Endothelial cell of umbilical vein (primary cell): ENCODE measurements at regions not wholly inside any gene's neighbourhood (a gene's known extent, or its start where the extent isn't known, plus 50 kb on each side); places are given as distances from the start of the nearest gene placed in this dataset.
"Not testable (repeated sequence)": the region's sequence is repeated elsewhere in the genome, so short reads cannot be mapped to it uniquely, and the experiment has no call there.

Source experiments
- CTCF ChIP-seq, 2 donors: IDR thresholded peaks; 1 replicate in 1 of 2; 2 replicates in 1 of 2; pipeline ENCODE4 v1.5.1; 2011; ENCODE audit warnings: low read length in 2 of 2, mild to moderate bottlenecking in 2 of 2, moderate library complexity in 2 of 2, control low read depth in 1 of 2, inconsistent platforms in 1 of 2, low read depth in 1 of 2; ENCODE audit not compliant: insufficient read depth in 1 of 2; ENCODE audit errors: extremely low read depth in 1 of 2
- EZH2 ChIP-seq: IDR thresholded peaks from 2 replicates; pipeline ENCODE4 v1.6.1; 2012; ENCODE audit warnings: borderline replicate concordance, low read depth, mild to moderate bottlenecking, moderate library complexity, low read length, inconsistent platforms; ENCODE audit not compliant: severe bottlenecking
- FOS ChIP-seq: IDR thresholded peaks from 2 replicates; pipeline ENCODE4 v1.6.1; 2011; ENCODE audit warnings: mild to moderate bottlenecking, low read length, moderate library complexity, borderline replicate concordance; ENCODE audit not compliant: insufficient read depth
- JUN ChIP-seq: IDR thresholded peaks from 2 replicates; pipeline ENCODE4 v1.6.1; 2011; ENCODE audit warnings: borderline replicate concordance, low read depth; ENCODE audit not compliant: insufficient read length, insufficient read depth
- MAX ChIP-seq: IDR thresholded peaks from 2 replicates; pipeline ENCODE4 v1.6.1; 2011; ENCODE audit not compliant: insufficient read depth, insufficient read length
- MYC ChIP-seq: IDR thresholded peaks from one replicate; pipeline ENCODE4 v1.6.1; 2011; ENCODE audit warnings: mild to moderate bottlenecking, low read depth, low read length
- POLR2A ChIP-seq: IDR thresholded peaks from 2 replicates; pipeline ENCODE4 v1.6.1; 2012; ENCODE audit warnings: low read depth, mild to moderate bottlenecking, control low read depth, low read length
- POLR2AphosphoS5 ChIP-seq: IDR thresholded peaks from 2 replicates; pipeline ENCODE4 v1.6.1; 2012; ENCODE audit warnings: low read depth, mild to moderate bottlenecking, control low read depth, low read length, moderate library complexity; ENCODE audit not compliant: insufficient read depth

- TF ChIP-seq CTCF (IDR thresholded peaks at IDR 0.05; ENCODE audit: extremely low read depth in 1 of 2, insufficient read depth in 1 of 2, low read depth in 1 of 2, low read length in 2 of 2); POLR2A; EZH2; FOS; MYC; MAX; POLR2AphosphoS5; JUN: not testable (repeated sequence)
Observed at GRCh38 chr1:182247813-182248212, 143.8 kb downstream of the GLUL start.
